Heart right ventricle (tissue), 16 donors: ENCODE measurements at regions not wholly inside any gene's neighbourhood (a gene's known extent, or its start where the extent isn't known, plus 50 kb on each side); places are given as distances from the start of the nearest gene placed in this dataset.

Source experiments
- ATAC-seq, 8 donors: fragments of 200-7000 bp; cut with Tn5 transposase; one replicate each; pipeline ENCODE4 v1.9.1; 2020; ENCODE audit warnings: mild to moderate bottlenecking in 8 of 8, moderate library complexity in 8 of 8, moderate number of reproducible peaks in 1 of 8
- DNase-seq, 2 donors: peaks; one replicate each; pipeline ENCODE4 v3.0.0-alpha.2; 2020
- H3K27ac ChIP-seq, 10 donors: fragments of 200-600 bp; sonication (generic) in 2 of 10; one replicate each; pipeline versions ENCODE4 v1.5.0 to v1.8.0; 2020 to 2022; ENCODE audit warnings: mild to moderate bottlenecking in 3 of 10
- H3K27me3 ChIP-seq, 7 donors: fragments of 200-600 bp; one replicate each; pipeline ENCODE4 v1.8.0; 2021 to 2022; ENCODE audit warnings: mild to moderate bottlenecking in 2 of 7
- H3K36me3 ChIP-seq, 9 donors: fragments of 200-600 bp; sonication (generic) in 1 of 9; one replicate each; pipeline versions ENCODE4 v1.5.0 to v1.8.0; 2020 to 2022; ENCODE audit warnings: mild to moderate bottlenecking in 2 of 9
- H3K4me1 ChIP-seq, 9 donors: fragments of 200-600 bp; sonication (generic) in 1 of 9; one replicate each; pipeline versions ENCODE4 v1.5.0 to v1.8.0; 2020 to 2022; ENCODE audit warnings: mild to moderate bottlenecking in 4 of 9
- H3K4me3 ChIP-seq, 10 donors: fragments of 200-600 bp; sonication (generic) in 2 of 10; one replicate each; pipeline versions ENCODE4 v1.5.0 to v1.8.0; 2020 to 2022; ENCODE audit warnings: mild to moderate bottlenecking in 7 of 10, moderate library complexity in 2 of 10
- H3K9me3 ChIP-seq, 11 donors: fragments of 200-600 bp in 10 of 11; sonication (generic) in 2 of 11; one replicate each; pipeline versions ENCODE4 v1.5.0 to v1.8.0; 2013 to 2022; ENCODE audit warnings: mild to moderate bottlenecking in 2 of 11, control low read depth in 1 of 11, moderate library complexity in 1 of 11
- CTCF ChIP-seq, 9 donors: fragments of 200-600 bp; sonication (generic) in 2 of 9; IDR thresholded peaks; one replicate each; pipeline versions ENCODE4 v1.5.0 to v1.8.0; 2021 to 2022; ENCODE audit warnings: antibody characterized with exemption in 9 of 9, mild to moderate bottlenecking in 5 of 9, moderate library complexity in 1 of 9
- WGBS, 2 donors: extraction: QIAGEN DNeasy Blood & Tissue Kit; methylation state at CpG; one replicate each; pipeline ENCODE4 v1.1.7; 2013; ENCODE audit warnings: inconsistent platforms in 1 of 2; 5-methylcytosine and 5-hydroxymethylcytosine counted together
- intact Hi-C, 10 donors: fragments of 100-400 bp; cut with DNase I; formaldehyde crosslinking; loops; one replicate each; pipeline versions ENCODE4 v1.11.1 to v1.14.2; 2022
- donor health status: Arrhythmogenic right ventricular cardiomyopathy.
- donor health status: ischemic (EF 13 %, LVEDD 7.1; RV severe dilation, severe dysfunction).
- donor health status: healthy with polysubstance abuse.
- donor health status: DM: no; HTN: yes; CAD: no.
- donor health status: DM: no; HTN: no; CAD: no.
- donor health status: ischemic (EF 25% LVEDD 6.9; RV normal size, moderate dysfunction).
- donor health status: ischemic (EF 25% LVEDD 5.7; RV mildly dilated, moderate dysfunction).
- donor health status: healthy.
- donor health status: DM: yes; HTN: yes; CAD: no.
- donor health status: Ischemic cardiomyopathy.
- donor health status: ischemic (EF 35%, LVEDD 5.7; RV mildly dilated, moderate dysfunction).
- donor health status: nonischemic (EF 11% LVEDD 7.7; RV severe dilation, severe dysfunction).
- donor health status: DM: yes; HTN: yes; CAD: no.
- donor health status: PGD.
- donor health status: ischemic (EF 29% LVEDD 5.4; RV normal size, mild dysfunction).
- donor health status: nonischemic (EF 23%, LVEDD 6.1; RV moderate dilation, normal function).

GRCh38 chr18:68354176-68354575, 360.7 kb downstream of the TMX3 start:
- no peak for ATAC-seq
- Histone ChIP-seq H3K36me3 (no peaks in the 10 kb centered on the region), H3K4me3 (no peak overlapping the region), H3K4me1 (no peaks in the 10 kb centered on the region), H3K9me3 (peaks cover 0 to 79% (median 12%) of the 10 kb centered on the region in 11 donors), H3K27me3 (no peaks in the 10 kb centered on the region), H3K27ac (no peak overlapping the region)
- intact Hi-C loops: no loop called here
- WGBS, 2 donors: 95 to 97% methylated on average over 1 of the region's 1 CpG
- DNase-seq: no peak
- no peak for TF ChIP-seq CTCF (IDR thresholded peaks at IDR 0.05)

- intact Hi-C loops: no loop called here
- H3K4me3 ChIP-seq: no peak overlapping the region
- no peaks in the 10 kb centered on the region for H3K36me3 ChIP-seq
- H3K4me1 ChIP-seq: no peaks in the 10 kb centered on the region
- no peak for ATAC-seq
- TF ChIP-seq CTCF (IDR thresholded peaks at IDR 0.05): no peak
- no peak for DNase-seq
- H3K27me3 ChIP-seq: no peaks in the 10 kb centered on the region
- H3K27ac ChIP-seq: no peak overlapping the region
- WGBS, 2 donors: 94 to 98% methylated on average over 2 of the region's 2 CpGs
- H3K9me3 ChIP-seq: peaks cover 0 to 12% (median 0%) of the 10 kb centered on the region in 11 donors
These were observed 372.8 kb downstream of the TMX3 start for GRCh38 chr18:68342039-68342659.

- Histone ChIP-seq H3K4me1 (no peaks in the 10 kb centered on the region), H3K36me3 (no peaks in the 10 kb centered on the region), H3K27ac (no peak overlapping the region), H3K9me3 (peaks cover 0 to 11% (median 0%) of the 10 kb centered on the region in 11 donors), H3K4me3 (no peak overlapping the region), H3K27me3 (no peaks in the 10 kb centered on the region)
- intact Hi-C loops: no loop called here
- 92 to 95% methylated on average over 1 of the region's 1 CpG for WGBS, 2 donors
- no peak for TF ChIP-seq CTCF (IDR thresholded peaks at IDR 0.05)
- no peak for ATAC-seq
- DNase-seq: no peak
These were observed 374.3 kb downstream of the TMX3 start for GRCh38 chr18:68340606-68341005.

GRCh38 chr18:68330658-68331057, 384.2 kb downstream of the TMX3 start:
- Histone ChIP-seq H3K27ac (no peak overlapping the region), H3K27me3 (no peaks in the 10 kb centered on the region), H3K4me1 (no peaks in the 10 kb centered on the region), H3K4me3 (no peak overlapping the region), H3K36me3 (no peaks in the 10 kb centered on the region), H3K9me3 (no peaks in the 10 kb centered on the region)
- intact Hi-C loops: no loop called here
- DNase-seq (no peak), ATAC-seq (no peak)
- no peak for TF ChIP-seq CTCF (IDR thresholded peaks at IDR 0.05)
